GM21619 (cell line): ENCODE measurements at regions not wholly inside any gene's neighbourhood (a gene's known extent, or its start where the extent isn't known, plus 50 kb on each side); places are given as distances from the start of the nearest gene placed in this dataset.
"Not testable (repeated sequence)": the region's sequence is repeated elsewhere in the genome, so short reads cannot be mapped to it uniquely, and the experiment has no call there.

Experiments used
- ATAC-seq: cut with Tn5 transposase; IDR thresholded peaks from one replicate; pipeline ENCODE4 v1.9.1; 2021; ENCODE audit not compliant: unreplicated experiment

- ATAC-seq: not testable (repeated sequence)
Measured at GRCh38 chr12:127608359-127608758, 658.6 kb upstream of the TMEM132C start.

- no peak for ATAC-seq
Measured at GRCh38 chr12:127613056-127613455, 653.9 kb upstream of the TMEM132C start.

GRCh38 chr12:127619869-127620734 lies 646.9 kb upstream of the TMEM132C start:
- ATAC-seq: no peak

GRCh38 chr12:127620735-127621355 lies 646.1 kb upstream of the TMEM132C start:
- ATAC-seq: no peak

GRCh38 chr12:127621366-127621765 lies 645.6 kb upstream of the TMEM132C start:
- no peak for ATAC-seq

GRCh38 chr12:127623362-127623761 lies 643.6 kb upstream of the TMEM132C start:
- no peak for ATAC-seq

GRCh38 chr12:127625176-127625771 lies 641.7 kb upstream of the TMEM132C start:
- ATAC-seq: no peak

- ATAC-seq: no peak
Measured at GRCh38 chr12:127628645-127629044, 638.3 kb upstream of the TMEM132C start.

GRCh38 chr12:127629066-127629820 lies 637.7 kb upstream of the TMEM132C start:
- no peak for ATAC-seq

GRCh38 chr12:127632461-127632860 lies 634.5 kb upstream of the TMEM132C start:
- ATAC-seq: no peak

- no peak for ATAC-seq
Measured at GRCh38 chr12:127635838-127636237, 631.1 kb upstream of the TMEM132C start.

- no peak for ATAC-seq
Measured at GRCh38 chr12:127636882-127637281, 630.1 kb upstream of the TMEM132C start.

- no peak for ATAC-seq
Measured at GRCh38 chr12:127640181-127640886, 626.6 kb upstream of the TMEM132C start.

- no peak for ATAC-seq
Measured at GRCh38 chr12:127642208-127642607, 624.8 kb upstream of the TMEM132C start.

- no peak for ATAC-seq
Measured at GRCh38 chr12:127648321-127648720, 618.6 kb upstream of the TMEM132C start.

GRCh38 chr12:127649961-127650360 lies 617.0 kb upstream of the TMEM132C start:
- no peak for ATAC-seq

- ATAC-seq: no peak
Measured at GRCh38 chr12:127650626-127651025, 616.3 kb upstream of the TMEM132C start.

GRCh38 chr12:127652281-127652680 lies 614.7 kb upstream of the TMEM132C start:
- no peak for ATAC-seq

GRCh38 chr12:127654383-127654985 lies 612.5 kb upstream of the TMEM132C start:
- no peak for ATAC-seq

- ATAC-seq: no peak
Measured at GRCh38 chr12:127655691-127656090, 611.3 kb upstream of the TMEM132C start.
